Lung (tissue), 11 donors: ENCODE measurements at regions not wholly inside any gene's neighbourhood (a gene's known extent, or its start where the extent isn't known, plus 50 kb on each side); places are given as distances from the start of the nearest gene placed in this dataset.

Source experiments
- ATAC-seq: fragments of 200-7000 bp; cut with Tn5 transposase; one replicate; pipeline ENCODE4 v1.9.1; 2020; ENCODE audit warnings: moderate number of reproducible peaks; ENCODE audit not compliant: insufficient read depth, low FRiP score
- DNase-seq, 3 donors: peaks; one replicate each; pipeline ENCODE4 v3.0.0-alpha.2; 2013 to 2017
- H3K27ac ChIP-seq, 2 donors: one replicate each; pipeline ENCODE4 v1.5.1; 2013; ENCODE audit warnings: mild to moderate bottlenecking in 2 of 2, moderate library complexity in 2 of 2, control low read depth in 1 of 2, inconsistent platforms in 1 of 2, low read depth in 1 of 2, low read length in 1 of 2
- H3K27me3 ChIP-seq, 3 donors: one replicate each; pipeline ENCODE4 v1.5.1; 2013; ENCODE audit warnings: low read length in 2 of 3; ENCODE audit not compliant: control insufficient read depth in 3 of 3, insufficient read depth in 3 of 3
- H3K36me3 ChIP-seq, 4 donors: one replicate each; pipeline ENCODE4 v1.5.1; 2013; ENCODE audit warnings: low read length in 4 of 4, mild to moderate bottlenecking in 1 of 4, moderate library complexity in 1 of 4; ENCODE audit not compliant: control insufficient read depth in 4 of 4, insufficient read depth in 4 of 4
- H3K4me1 ChIP-seq, 5 donors: one replicate each; pipeline ENCODE4 v1.5.1; 2013; ENCODE audit warnings: low read length in 5 of 5, mild to moderate bottlenecking in 2 of 5, moderate library complexity in 1 of 5; ENCODE audit not compliant: control insufficient read depth in 5 of 5, insufficient read depth in 5 of 5
- H3K4me3 ChIP-seq: one replicate; pipeline ENCODE4 v1.5.1; 2013; ENCODE audit warnings: mild to moderate bottlenecking, control low read depth, moderate library complexity
- H3K9ac ChIP-seq, 2 donors: one replicate each; pipeline ENCODE4 v1.5.1; 2013; ENCODE audit warnings: low read length in 2 of 2, control low read depth in 1 of 2; ENCODE audit not compliant: insufficient read depth in 1 of 2
- H3K9me3 ChIP-seq, 4 donors: one replicate each; pipeline ENCODE4 v1.5.1; 2013; ENCODE audit warnings: low read length in 3 of 4, mild to moderate bottlenecking in 1 of 4, moderate library complexity in 1 of 4; ENCODE audit not compliant: control insufficient read depth in 4 of 4, insufficient read depth in 3 of 4
- CTCF ChIP-seq: IDR thresholded peaks from 2 replicates; pipeline ENCODE4 v1.5.1; 2012; ENCODE audit warnings: mild to moderate bottlenecking; ENCODE audit errors: control extremely low read depth, extremely low read depth
- WGBS, 2 donors: extraction: QIAGEN DNeasy Blood & Tissue Kit; methylation state at CpG; one replicate each; pipeline ENCODE4 v1.1.7; 2013; 5-methylcytosine and 5-hydroxymethylcytosine counted together
- donor health status: control.
- donor health status: control.
- donor health status: Bipolar disorder and iron deficiency.
- donor health status: healthy.
- donor health status: DM: yes; HTN: yes; CAD: no.

DNA sequence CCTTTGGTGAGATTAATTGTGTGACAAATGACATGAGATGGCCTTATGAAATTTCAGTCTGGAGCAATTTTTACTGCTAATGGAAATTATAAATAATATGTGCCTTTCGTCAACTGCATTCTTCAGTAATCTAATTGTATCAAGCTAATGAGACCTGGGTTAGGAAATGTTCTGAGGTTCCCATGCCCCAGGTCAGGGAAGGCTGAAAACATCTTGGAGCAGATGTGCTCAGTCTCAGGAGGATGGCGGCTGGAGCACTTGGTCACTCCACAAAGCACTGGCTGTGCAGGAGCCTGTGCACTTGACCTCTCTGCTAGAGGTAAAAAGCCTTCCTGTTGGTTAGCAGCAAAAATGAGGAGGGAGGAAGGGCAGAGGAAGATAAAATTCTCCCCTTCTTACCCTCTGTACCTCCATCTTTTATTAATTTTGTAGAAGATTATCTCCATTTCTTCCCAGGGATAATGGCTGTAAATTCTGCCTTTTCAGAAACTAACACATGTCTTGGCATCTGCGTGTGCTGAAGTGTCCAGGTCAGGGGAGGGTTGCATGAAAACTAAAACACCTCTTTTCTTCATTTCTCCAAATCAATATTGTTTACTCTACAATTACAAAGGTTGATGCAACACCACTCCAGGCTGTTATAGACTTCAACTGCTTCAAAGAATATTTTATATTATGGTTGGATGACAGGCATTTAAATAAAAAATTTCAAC lies 1606.4 kb upstream of the ACVR2A start:
- no peak for TF ChIP-seq CTCF
- Histone ChIP-seq H3K27ac (no peak overlapping the region), H3K4me1 (no peaks in the 10 kb centered on the region), H3K4me3 (no peak overlapping the region), H3K9me3 (no peaks in the 10 kb centered on the region), H3K9ac (no peak overlapping the region), H3K36me3 (no peaks in the 10 kb centered on the region), H3K27me3 (no peaks in the 10 kb centered on the region)
- no peak for DNase-seq
- ATAC-seq: no peak
- WGBS, 2 donors: 80 to 87% methylated on average over 3 of the region's 3 CpGs

GRCh38 chr2:146235158-146235557 lies 1609.7 kb upstream of the ACVR2A start:
- H3K4me1 ChIP-seq: no peaks in the 10 kb centered on the region
- H3K27ac ChIP-seq: no peak overlapping the region
- H3K27me3 ChIP-seq: no peaks in the 10 kb centered on the region
- DNase-seq (no peak), ATAC-seq (no peak)
- TF ChIP-seq CTCF: no peak
- WGBS, 2 donors: 78 to 81% methylated on average over 3 of the region's 3 CpGs
- no peaks in the 10 kb centered on the region for H3K36me3 ChIP-seq
- H3K9me3 ChIP-seq: no peaks in the 10 kb centered on the region
- H3K4me3 ChIP-seq: no peak overlapping the region
- no peak overlapping the region for H3K9ac ChIP-seq

DNA sequence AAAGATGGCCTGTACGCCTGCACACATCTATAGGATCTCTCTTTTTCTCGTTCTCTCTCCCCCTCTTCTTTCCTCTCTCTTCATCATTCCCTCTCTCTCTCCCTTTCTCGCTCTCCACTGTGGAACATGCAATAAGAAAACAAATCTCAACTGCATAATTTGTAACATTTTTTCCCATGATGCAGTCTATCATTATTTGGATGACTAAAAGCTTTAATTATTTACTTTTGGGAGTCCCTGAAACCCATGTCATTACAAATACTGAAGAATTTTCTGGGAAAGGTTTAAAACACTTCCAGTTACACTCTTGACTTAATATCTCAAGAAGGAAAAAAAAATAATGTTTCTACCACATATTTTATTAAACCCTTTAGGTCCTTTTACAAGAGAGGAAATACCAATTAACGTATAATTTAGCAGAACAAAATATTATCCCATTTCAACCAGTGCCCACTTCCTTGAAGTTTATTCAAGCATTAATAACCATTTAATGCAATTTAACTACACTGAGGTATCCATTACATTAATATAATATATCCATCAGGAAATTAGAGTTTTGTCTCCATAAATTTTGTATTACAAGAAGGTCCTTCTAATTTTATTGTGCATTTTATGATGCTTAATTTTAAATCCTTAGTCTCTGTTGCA lies 1615.2 kb upstream of the ACVR2A start:
- H3K9ac ChIP-seq: no peak overlapping the region
- no peaks in the 10 kb centered on the region for H3K36me3 ChIP-seq
- no peaks in the 10 kb centered on the region for H3K9me3 ChIP-seq
- 81 to 91% methylated on average over 4 of the region's 4 CpGs for WGBS, 2 donors
- H3K27ac ChIP-seq: no peak overlapping the region
- TF ChIP-seq CTCF: no peak
- DNase-seq: no peak
- H3K4me3 ChIP-seq: no peak overlapping the region
- H3K4me1 ChIP-seq: no peaks in the 10 kb centered on the region
- ATAC-seq: no peak
- H3K27me3 ChIP-seq: no peaks in the 10 kb centered on the region
